Pancreas (tissue), 10 donors: ENCODE measurements at regions not wholly inside any gene's neighbourhood (a gene's known extent, or its start where the extent isn't known, plus 50 kb on each side); places are given as distances from the start of the nearest gene placed in this dataset.

Source experiments
- ATAC-seq, 4 donors: fragments of 200-7000 bp; cut with Tn5 transposase; one replicate each; pipeline versions ENCODE4 v1.8.0 to v1.9.1; 2020; ENCODE audit warnings: mild to moderate bottlenecking in 4 of 4, moderate library complexity in 4 of 4
- DNase-seq, 6 donors: peaks; one replicate each; pipeline ENCODE4 v3.0.0-alpha.2; 2020
- FAIRE-seq: peaks from 2 replicates; lab custom pipeline; 2012; peaks lifted over from hg19 to GRCh38; lab: Jason Lieb, UNC
- H3K27ac ChIP-seq, 4 donors: fragments of 200-600 bp; sonication (generic); 1 replicate in 3 of 4; 2 replicates in 1 of 4; pipeline versions ENCODE4 v1.5.0 to v1.8.0; 2020
- H3K27me3 ChIP-seq, 4 donors: fragments of 200-600 bp; one replicate each; pipeline ENCODE4 v1.8.0; 2021
- H3K36me3 ChIP-seq, 3 donors: fragments of 200-600 bp; sonication (generic) in 1 of 3; one replicate each; pipeline versions ENCODE4 v1.5.0 to v1.8.0; 2020 to 2021
- H3K4me1 ChIP-seq, 3 donors: fragments of 200-600 bp; one replicate each; pipeline ENCODE4 v1.8.0; 2021
- H3K4me3 ChIP-seq, 4 donors: fragments of 200-600 bp; sonication (generic) in 2 of 4; one replicate each; pipeline versions ENCODE4 v1.5.0 to v1.8.0; 2020 to 2021
- H3K9me3 ChIP-seq, 4 donors: fragments of 200-600 bp; one replicate each; pipeline ENCODE4 v1.8.0; 2021
- WGBS, 2 donors: extraction: QIAGEN DNeasy Blood & Tissue Kit; methylation state at CpG; one replicate each; pipeline ENCODE4 v1.1.7; 2013; 5-methylcytosine and 5-hydroxymethylcytosine counted together
- intact Hi-C, 3 donors: fragments of 100-400 bp; cut with DNase I; formaldehyde crosslinking; loops; one replicate each; pipeline versions ENCODE4 v1.11.1 to v1.14.2; 2022
- TF ChIP-seq, protein P1 (sequence below), 4 donors: fragments of 200-600 bp; sonication (generic) in 3 of 4; IDR thresholded peaks; one replicate each; pipeline versions ENCODE4 v1.5.0 to v1.8.0; 2021; ENCODE audit warnings: antibody characterized with exemption in 4 of 4
- donor health status: healthy with polysubstance abuse.
- donor health status: DM: no; HTN: no; CAD: no; lungs with moderate emphysema.
- donor health status: DM: no; HTN: no; CAD: no.
- donor health status: control.
- donor health status: control.
- donor health status: Bipolar disorder and iron deficiency.
- donor health status: DM: yes; HTN: yes; CAD: no.
- donor health status: DM: no; HTN: no; CAD: no.
- donor health status: DM: no; HTN: no; CAD: no.
- donor health status: DM: yes; HTN: yes; CAD: no.

GRCh38 chrX:121254336-121254735 is 206.9 kb downstream of the GLUD2 start:
- no peak overlapping the region for H3K27ac ChIP-seq
- H3K27me3 ChIP-seq, result no peaks in the 10 kb centered on the region
- H3K4me1 ChIP-seq, result no peaks in the 10 kb centered on the region
- ATAC-seq (no peak), DNase-seq (no peak), FAIRE-seq (no peak)
- H3K4me3 ChIP-seq, result no peak overlapping the region
- WGBS, 2 donors, result 51% methylated on average over 4 of the region's 4 CpGs
- TF ChIP-seq, protein P1, sequence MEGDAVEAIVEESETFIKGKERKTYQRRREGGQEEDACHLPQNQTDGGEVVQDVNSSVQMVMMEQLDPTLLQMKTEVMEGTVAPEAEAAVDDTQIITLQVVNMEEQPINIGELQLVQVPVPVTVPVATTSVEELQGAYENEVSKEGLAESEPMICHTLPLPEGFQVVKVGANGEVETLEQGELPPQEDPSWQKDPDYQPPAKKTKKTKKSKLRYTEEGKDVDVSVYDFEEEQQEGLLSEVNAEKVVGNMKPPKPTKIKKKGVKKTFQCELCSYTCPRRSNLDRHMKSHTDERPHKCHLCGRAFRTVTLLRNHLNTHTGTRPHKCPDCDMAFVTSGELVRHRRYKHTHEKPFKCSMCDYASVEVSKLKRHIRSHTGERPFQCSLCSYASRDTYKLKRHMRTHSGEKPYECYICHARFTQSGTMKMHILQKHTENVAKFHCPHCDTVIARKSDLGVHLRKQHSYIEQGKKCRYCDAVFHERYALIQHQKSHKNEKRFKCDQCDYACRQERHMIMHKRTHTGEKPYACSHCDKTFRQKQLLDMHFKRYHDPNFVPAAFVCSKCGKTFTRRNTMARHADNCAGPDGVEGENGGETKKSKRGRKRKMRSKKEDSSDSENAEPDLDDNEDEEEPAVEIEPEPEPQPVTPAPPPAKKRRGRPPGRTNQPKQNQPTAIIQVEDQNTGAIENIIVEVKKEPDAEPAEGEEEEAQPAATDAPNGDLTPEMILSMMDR (IDR thresholded peaks at IDR 0.05), result no peak
- intact Hi-C loops, result no loop called here
- no peaks in the 10 kb centered on the region for H3K9me3 ChIP-seq
- H3K36me3 ChIP-seq, result no peaks in the 10 kb centered on the region

- no peak overlapping the region for H3K27ac ChIP-seq
- H3K4me3 ChIP-seq, result no peak overlapping the region
- no peak for FAIRE-seq
- no peak for DNase-seq
- no peaks in the 10 kb centered on the region for H3K36me3 ChIP-seq
- no peaks in the 10 kb centered on the region for H3K4me1 ChIP-seq
- H3K9me3 ChIP-seq, result no peaks in the 10 kb centered on the region
- ATAC-seq, result no peak
- H3K27me3 ChIP-seq, result no peaks in the 10 kb centered on the region
- WGBS, 2 donors, result 42 to 49% methylated on average over 2 of the region's 2 CpGs
- intact Hi-C loops, result no loop called here
- TF ChIP-seq, protein P1 (IDR thresholded peaks at IDR 0.05), result no peak
These were observed 209.2 kb downstream of the GLUD2 start for GRCh38 chrX:121256647-121257046.

DNA sequence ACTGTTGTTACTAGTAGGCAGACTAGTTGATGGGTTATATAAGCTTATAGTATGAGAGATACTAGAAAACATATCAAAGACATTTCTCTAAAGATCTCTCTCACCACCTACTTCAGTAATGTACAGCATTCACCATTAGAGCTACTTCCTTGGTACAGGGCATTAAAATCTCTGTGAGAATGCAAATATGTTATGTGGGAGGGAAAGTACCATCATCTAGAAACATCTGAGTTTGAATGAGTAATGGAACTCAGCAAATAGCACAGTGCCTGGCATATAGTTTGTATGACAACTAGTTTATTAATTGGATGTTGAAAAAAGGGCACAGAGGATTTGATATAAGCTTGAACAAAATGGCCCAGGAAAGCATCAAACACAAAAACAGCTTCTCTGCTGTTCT is 211.1 kb downstream of the GLUD2 start:
- Histone ChIP-seq H3K4me3 (no peak overlapping the region), H3K27me3 (no peaks in the 10 kb centered on the region), H3K27ac (no peak overlapping the region), H3K9me3 (no peaks in the 10 kb centered on the region), H3K36me3 (no peaks in the 10 kb centered on the region), H3K4me1 (no peaks in the 10 kb centered on the region)
- DNase-seq (no peak), ATAC-seq (no peak), FAIRE-seq (no peak)
- intact Hi-C loops, result no loop called here
- TF ChIP-seq, protein P1 (IDR thresholded peaks at IDR 0.05), result no peak

DNA sequence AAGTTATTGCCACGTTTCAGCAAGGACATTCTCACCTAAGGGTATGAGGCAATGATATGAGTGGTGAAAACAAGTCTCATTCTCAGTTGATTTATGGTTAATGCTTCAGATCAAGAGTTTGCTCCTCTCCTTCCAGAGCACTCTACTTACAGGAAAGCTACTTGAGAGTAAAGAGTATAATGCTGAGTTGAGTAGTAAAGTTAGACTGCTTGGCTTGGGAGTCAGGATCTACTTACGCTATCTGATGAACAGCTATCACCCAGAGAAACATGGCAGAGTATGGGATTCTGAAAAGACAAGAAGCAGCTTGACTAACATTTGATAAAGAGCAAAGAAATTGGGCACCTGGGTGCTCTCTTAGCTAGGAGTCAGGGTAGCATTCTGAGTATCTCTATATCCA is 211.8 kb downstream of the GLUD2 start:
- intact Hi-C loops, result no loop called here
- H3K9me3 ChIP-seq, result no peaks in the 10 kb centered on the region
- H3K4me3 ChIP-seq, result no peak overlapping the region
- H3K4me1 ChIP-seq, result no peaks in the 10 kb centered on the region
- ATAC-seq (no peak), DNase-seq (no peak), FAIRE-seq (no peak)
- WGBS, 2 donors, result 61 to 73% methylated on average over 2 of the region's 2 CpGs
- H3K27ac ChIP-seq, result no peak overlapping the region
- TF ChIP-seq, protein P1 (IDR thresholded peaks at IDR 0.05), result no peak
- H3K27me3 ChIP-seq, result no peaks in the 10 kb centered on the region
- H3K36me3 ChIP-seq, result no peaks in the 10 kb centered on the region

GRCh38 chrX:121260596-121261240 is 213.3 kb downstream of the GLUD2 start:
- H3K4me1 ChIP-seq, result no peaks in the 10 kb centered on the region
- H3K9me3 ChIP-seq, result no peaks in the 10 kb centered on the region
- TF ChIP-seq, protein P1 (IDR thresholded peaks at IDR 0.05), result no peak
- 57 to 77% methylated on average over 2 of the region's 2 CpGs for WGBS, 2 donors
- H3K27me3 ChIP-seq, result no peaks in the 10 kb centered on the region
- intact Hi-C loops, result no loop called here
- DNase-seq (no peak), ATAC-seq (no peak), FAIRE-seq (no peak)
- no peak overlapping the region for H3K27ac ChIP-seq
- H3K36me3 ChIP-seq, result no peaks in the 10 kb centered on the region
- no peak overlapping the region for H3K4me3 ChIP-seq
